ENCODE measurements at regions not wholly inside any gene's neighbourhood (a gene's known extent, or its start where the extent isn't known, plus 50 kb on each side); places are given as distances from the start of the nearest gene placed in this dataset.

GRCh38 chr4:57265831-57266582 lies 155.8 kb upstream of the IGFBP7 start:
- TF ChIP-seq CTCF (IDR thresholded peaks at IDR 0.05; ENCODE audit: extremely low read depth in 1 of 2, insufficient read depth in 1 of 2, low read depth in 1 of 2, low read length in 2 of 2) (no peak), POLR2A (IDR thresholded peaks at IDR 0.05; ENCODE audit: low read depth, low read length) (no peak), POLR2AphosphoS5 (IDR thresholded peaks at IDR 0.05; ENCODE audit: insufficient read depth, low read depth, low read length) (no peak), MAX (IDR thresholded peaks at IDR 0.05; ENCODE audit: insufficient read depth, insufficient read length) (no peak), MYC (IDR thresholded peaks at IDR 0.05; ENCODE audit: low read depth, low read length) (no peak), EZH2 (IDR thresholded peaks at IDR 0.05; ENCODE audit: borderline replicate concordance, low read depth, low read length, severe bottlenecking) (no peak), GATA2 (IDR thresholded peaks at IDR 0.05; ENCODE audit: insufficient read depth, insufficient read length, low read depth, low read length) (no peak), JUN (IDR thresholded peaks at IDR 0.05; ENCODE audit: borderline replicate concordance, insufficient read depth, insufficient read length, low read depth) (no peak), FOS (IDR thresholded peaks at IDR 0.05; ENCODE audit: borderline replicate concordance, insufficient read depth, low read length) (no peak)

All from endothelial cell of umbilical vein (primary cell).